GM12872 (cell line): ENCODE measurements at regions not wholly inside any gene's neighbourhood (a gene's known extent, or its start where the extent isn't known, plus 50 kb on each side); places are given as distances from the start of the nearest gene placed in this dataset.

Source experiments
- CTCF ChIP-seq: IDR thresholded peaks from 3 replicates; pipeline ENCODE4 v1.5.1; 2011; ENCODE audit warnings: low read depth, mild to moderate bottlenecking, low read length, moderate library complexity; ENCODE audit not compliant: insufficient read depth

- TF ChIP-seq CTCF = no peak
These were observed 358.9 kb downstream of the HRH4 start for GRCh38 chr18:24819141-24819890.

GRCh38 chr18:24825397-24825796 is 365.0 kb downstream of the HRH4 start:
- TF ChIP-seq CTCF = no peak

- no peak for TF ChIP-seq CTCF
These were observed 366.2 kb downstream of the HRH4 start for GRCh38 chr18:24826605-24827004.

GRCh38 chr18:24827501-24827900 is 367.1 kb downstream of the HRH4 start:
- TF ChIP-seq CTCF = no peak

- no peak for TF ChIP-seq CTCF
These were observed 370.6 kb downstream of the HRH4 start for GRCh38 chr18:24831081-24831480.

GRCh38 chr18:24831871-24832665 is 371.6 kb downstream of the HRH4 start:
- no peak for TF ChIP-seq CTCF

GRCh38 chr18:24835751-24836150 is 375.3 kb downstream of the HRH4 start:
- TF ChIP-seq CTCF = no peak
